Thoracic aorta (tissue), 2 donors: ENCODE measurements at regions not wholly inside any gene's neighbourhood (a gene's known extent, or its start where the extent isn't known, plus 50 kb on each side); places are given as distances from the start of the nearest gene placed in this dataset.

Experiments used
- ATAC-seq: fragments of 150-250 bp; one replicate; pipeline ENCODE4 v1.8.0; 2017; ENCODE audit warnings: low read depth; ENCODE audit not compliant: insufficient number of reproducible peaks, low FRiP score
- DNase-seq: peaks from one replicate; pipeline ENCODE4 v3.0.0-alpha.2; 2020; ENCODE audit warnings: low spot score
- H3K27ac ChIP-seq, 2 donors: fragments of 200-600 bp; sonication (generic); 1 replicate in 1 of 2; 2 replicates in 1 of 2; pipeline ENCODE4 v1.5.1; 2016; ENCODE audit warnings: mild to moderate bottlenecking in 2 of 2, moderate library complexity in 2 of 2
- H3K27me3 ChIP-seq: fragments of 200-600 bp; sonication (generic); replicated peaks from 2 replicates; pipeline ENCODE4 v1.6.0; 2016; ENCODE audit warnings: mild to moderate bottlenecking; ENCODE audit not compliant: insufficient read depth
- H3K36me3 ChIP-seq: fragments of 200-600 bp; sonication (generic); one replicate; pipeline ENCODE4 v1.5.1; 2016
- H3K4me1 ChIP-seq, 2 donors: fragments of 200-600 bp; sonication (generic); 1 replicate in 1 of 2; 2 replicates in 1 of 2; pipeline versions ENCODE4 v1.5.1 to v1.6.0; 2016; ENCODE audit warnings: low read depth in 2 of 2, mild to moderate bottlenecking in 1 of 2; ENCODE audit not compliant: control insufficient read depth in 1 of 2
- H3K4me3 ChIP-seq: fragments of 200-600 bp; sonication (generic); 2 replicates; pipeline ENCODE4 v1.5.1; 2016; ENCODE audit warnings: mild to moderate bottlenecking
- H3K9me3 ChIP-seq: fragments of 200-600 bp; sonication (generic); 2 replicates; pipeline ENCODE4 v1.5.1; 2016
- CTCF ChIP-seq: fragments of 200-600 bp; sonication (generic); IDR thresholded peaks from one replicate; pipeline ENCODE4 v1.5.1; 2019; ENCODE audit warnings: antibody characterized with exemption

GRCh38 chr6:165091121-165091785 is 218.2 kb downstream of the C6orf118 start:
- TF ChIP-seq CTCF, result no peak
- Histone ChIP-seq H3K36me3 (no peaks in the 10 kb centered on the region), H3K4me3 (no peak overlapping the region), H3K27ac (no peak overlapping the region), H3K4me1 (no peaks in the 10 kb centered on the region), H3K27me3 (no peaks in the 10 kb centered on the region), H3K9me3 (no peaks in the 10 kb centered on the region)
- DNase-seq (no peak), ATAC-seq (no peak)

- no peak overlapping the region for H3K4me3 ChIP-seq
- no peak for TF ChIP-seq CTCF
- no peaks in the 10 kb centered on the region for H3K9me3 ChIP-seq
- ATAC-seq (no peak), DNase-seq (no peak)
- H3K36me3 ChIP-seq, result no peaks in the 10 kb centered on the region
- no peaks in the 10 kb centered on the region for H3K27me3 ChIP-seq
- no peak overlapping the region for H3K27ac ChIP-seq
- H3K4me1 ChIP-seq, result no peaks in the 10 kb centered on the region
Measured at GRCh38 chr6:165090242-165090641, 219.2 kb downstream of the C6orf118 start.

- Histone ChIP-seq H3K36me3 (no peaks in the 10 kb centered on the region), H3K27me3 (no peaks in the 10 kb centered on the region), H3K9me3 (no peaks in the 10 kb centered on the region), H3K4me1 (no peaks in the 10 kb centered on the region), H3K4me3 (no peak overlapping the region), H3K27ac (no peak overlapping the region)
- TF ChIP-seq CTCF, result no peak
- DNase-seq, result no peak
- ATAC-seq, result no peak
Measured at GRCh38 chr6:165086814-165087213, 222.6 kb downstream of the C6orf118 start.

- H3K27ac ChIP-seq, result no peak overlapping the region
- no peaks in the 10 kb centered on the region for H3K9me3 ChIP-seq
- H3K36me3 ChIP-seq, result no peaks in the 10 kb centered on the region
- no peaks in the 10 kb centered on the region for H3K4me1 ChIP-seq
- H3K4me3 ChIP-seq, result no peak overlapping the region
- DNase-seq (no peak), ATAC-seq (no peak)
- H3K27me3 ChIP-seq, result no peaks in the 10 kb centered on the region
- TF ChIP-seq CTCF, result no peak
Measured at GRCh38 chr6:165082636-165083035, 226.8 kb downstream of the C6orf118 start.

- Histone ChIP-seq H3K27ac (no peak overlapping the region), H3K9me3 (no peaks in the 10 kb centered on the region), H3K36me3 (no peaks in the 10 kb centered on the region), H3K4me1 (no peaks in the 10 kb centered on the region), H3K27me3 (no peaks in the 10 kb centered on the region), H3K4me3 (no peak overlapping the region)
- no peak for ATAC-seq
- TF ChIP-seq CTCF, result no peak
- no peak for DNase-seq
Measured at GRCh38 chr6:165081944-165082532, 227.4 kb downstream of the C6orf118 start.
